Liver (tissue), 8 donors: ENCODE measurements at regions not wholly inside any gene's neighbourhood (a gene's known extent, or its start where the extent isn't known, plus 50 kb on each side); places are given as distances from the start of the nearest gene placed in this dataset.

Experiments used
- DNase-seq: peaks from one replicate; pipeline ENCODE4 v3.0.0-alpha.2; 2017; ENCODE audit warnings: low spot score
- H3K27ac ChIP-seq, 2 donors: one replicate each; pipeline ENCODE4 v1.7.0; 2013; ENCODE audit warnings: inconsistent platforms in 2 of 2, low read length in 2 of 2, control low read depth in 1 of 2, low read depth in 1 of 2, mild to moderate bottlenecking in 1 of 2
- H3K27me3 ChIP-seq, 4 donors: one replicate each; pipeline versions ENCODE4 v1.6.1 to v1.7.0; 2013; ENCODE audit warnings: low read length in 3 of 4, inconsistent platforms in 1 of 4, mild to moderate bottlenecking in 1 of 4, moderate library complexity in 1 of 4; ENCODE audit not compliant: control insufficient read depth in 4 of 4, insufficient read depth in 4 of 4
- H3K36me3 ChIP-seq, 4 donors: one replicate each; pipeline versions ENCODE4 v1.6.1 to v1.7.0; 2013; ENCODE audit warnings: low read length in 3 of 4, mild to moderate bottlenecking in 3 of 4, low read depth in 1 of 4, moderate library complexity in 1 of 4; ENCODE audit not compliant: control insufficient read depth in 4 of 4, insufficient read depth in 3 of 4
- H3K4me1 ChIP-seq, 4 donors: one replicate each; pipeline versions ENCODE4 v1.6.1 to v1.7.0; 2013; ENCODE audit warnings: low read length in 3 of 4, mild to moderate bottlenecking in 3 of 4, moderate library complexity in 1 of 4; ENCODE audit not compliant: control insufficient read depth in 4 of 4, insufficient read depth in 4 of 4
- H3K4me3 ChIP-seq, 3 donors: one replicate each; pipeline versions ENCODE4 v1.6.1 to v1.7.0; 2013; ENCODE audit warnings: low read length in 3 of 3, control low read depth in 1 of 3, low read depth in 1 of 3, mild to moderate bottlenecking in 1 of 3
- H3K9ac ChIP-seq, 2 donors: one replicate each; pipeline ENCODE4 v1.7.0; 2013; ENCODE audit warnings: low read length in 2 of 2, mild to moderate bottlenecking in 2 of 2, moderate library complexity in 2 of 2, control low read depth in 1 of 2, low read depth in 1 of 2
- H3K9me3 ChIP-seq, 4 donors: one replicate each; pipeline versions ENCODE4 v1.6.1 to v1.7.0; 2013; ENCODE audit warnings: low read length in 3 of 4; ENCODE audit not compliant: control insufficient read depth in 4 of 4
- CTCF ChIP-seq: fragments of 150-350 bp; IDR thresholded peaks from 2 replicates; pipeline ENCODE4 v1.5.1; 2017; ENCODE audit warnings: improper control_type of control experiment, low read depth, low read length; ENCODE audit not compliant: missing input control
- EGR1 ChIP-seq, 2 donors: IDR thresholded peaks; 2 replicates each; pipeline ENCODE4 v1.6.1; 2016 to 2018; ENCODE audit warnings: antibody characterized with exemption in 2 of 2, low read depth in 2 of 2
- FOXA1 ChIP-seq: IDR thresholded peaks from 2 replicates; pipeline ENCODE4 v1.6.1; 2016; ENCODE audit warnings: antibody characterized with exemption
- FOXA2 ChIP-seq: IDR thresholded peaks from 2 replicates; pipeline ENCODE4 v1.6.1; 2016; ENCODE audit warnings: antibody characterized with exemption
- GABPA ChIP-seq, 2 donors: IDR thresholded peaks in 1 of 2; conservative IDR thresholded peaks in 1 of 2; 2 replicates each; pipeline ENCODE4 v1.6.1; 2016; ENCODE audit warnings: antibody characterized with exemption in 2 of 2, mild to moderate bottlenecking in 1 of 2, moderate library complexity in 1 of 2
- HNF4A ChIP-seq, 2 donors: conservative IDR thresholded peaks; 2 replicates each; pipeline ENCODE4 v1.6.1; 2016; ENCODE audit warnings: antibody characterized with exemption in 2 of 2, mild to moderate bottlenecking in 2 of 2
- HNF4G ChIP-seq: IDR thresholded peaks from 2 replicates; pipeline ENCODE4 v1.6.1; 2016; ENCODE audit warnings: antibody characterized with exemption
- JUND ChIP-seq, 2 donors: IDR thresholded peaks; 2 replicates each; pipeline ENCODE4 v1.6.1; 2016; ENCODE audit warnings: antibody characterized with exemption in 2 of 2
- NR2F2 ChIP-seq: IDR thresholded peaks from 2 replicates; pipeline ENCODE4 v1.6.1; 2016; ENCODE audit warnings: antibody characterized with exemption
- RAD21 ChIP-seq, 2 donors: IDR thresholded peaks; 2 replicates each; pipeline ENCODE4 v1.6.1; 2016; ENCODE audit warnings: antibody characterized with exemption in 2 of 2, mild to moderate bottlenecking in 2 of 2
- RXRA ChIP-seq, 2 donors: IDR thresholded peaks; 2 replicates each; pipeline ENCODE4 v1.6.1; 2017 to 2018; ENCODE audit warnings: antibody characterized with exemption in 2 of 2, mild to moderate bottlenecking in 1 of 2
- SP1 ChIP-seq: IDR thresholded peaks from 2 replicates; pipeline ENCODE4 v1.6.1; 2018; ENCODE audit warnings: antibody characterized with exemption, mild to moderate bottlenecking
- TAF1 ChIP-seq: conservative IDR thresholded peaks from 2 replicates; pipeline ENCODE4 v1.6.1; 2016; ENCODE audit warnings: antibody characterized with exemption, mild to moderate bottlenecking
- WGBS: extraction: QIAGEN DNeasy Blood & Tissue Kit; methylation state at CpG from one replicate; pipeline ENCODE4 v1.1.7; 2013; 5-methylcytosine and 5-hydroxymethylcytosine counted together
- TF ChIP-seq, protein P1 (sequence below): IDR thresholded peaks from 2 replicates; pipeline ENCODE4 v1.6.1; 2016; ENCODE audit warnings: antibody characterized with exemption
- TF ChIP-seq, protein P2 (sequence below): IDR thresholded peaks from 2 replicates; pipeline ENCODE4 v1.6.1; 2016; ENCODE audit warnings: antibody characterized with exemption, mild to moderate bottlenecking
- TF ChIP-seq, protein P3 (sequence below): IDR thresholded peaks from 2 replicates; pipeline ENCODE4 v1.6.1; 2016; ENCODE audit warnings: antibody characterized with exemption
- TF ChIP-seq, protein P4 (sequence below): IDR thresholded peaks from 2 replicates; pipeline ENCODE4 v1.6.1; 2016; ENCODE audit warnings: antibody characterized with exemption
- donor health status: healthy.
- donor health status: healthy.
- donor health status: healthy.
- donor health status: healthy.
- donor health status: healthy.

DNA sequence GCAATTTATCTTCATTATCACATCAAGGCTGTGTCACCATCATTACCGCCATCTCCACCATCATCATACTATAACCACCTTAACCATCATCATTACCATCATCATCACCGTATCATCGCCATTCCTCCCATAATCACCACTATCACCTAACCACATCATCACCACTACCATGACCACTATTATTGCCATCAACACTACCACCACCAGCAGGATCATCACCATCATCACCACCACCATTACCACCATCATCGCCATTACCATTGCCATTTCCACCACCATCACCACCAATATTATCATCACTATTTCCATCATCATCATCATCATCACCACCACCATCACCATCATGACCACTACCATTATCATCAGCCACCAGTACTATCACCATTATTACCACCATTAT lies 314.4 kb downstream of the CYP26B1 start (continued):
- no peak for TF ChIP-seq CTCF

GRCh38 chr2:71832844-71833243 lies 314.8 kb downstream of the CYP26B1 start:
- Histone ChIP-seq H3K27me3 (no peaks in the 10 kb centered on the region), H3K9ac (no peak overlapping the region), H3K27ac (no peak overlapping the region), H3K4me3 (no peak overlapping the region), H3K9me3 (no peaks in the 10 kb centered on the region), H3K36me3 (no peaks in the 10 kb centered on the region), H3K4me1 (no peaks in the 10 kb centered on the region)
- TF ChIP-seq HNF4G, result no peak
- TF ChIP-seq, protein P1, sequence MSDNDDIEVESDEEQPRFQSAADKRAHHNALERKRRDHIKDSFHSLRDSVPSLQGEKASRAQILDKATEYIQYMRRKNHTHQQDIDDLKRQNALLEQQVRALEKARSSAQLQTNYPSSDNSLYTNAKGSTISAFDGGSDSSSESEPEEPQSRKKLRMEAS, result no peak
- no peak for TF ChIP-seq RXRA (IDR thresholded peaks at IDR 0.05)
- TF ChIP-seq FOXA2, result no peak
- no peak for TF ChIP-seq JUND (IDR thresholded peaks at IDR 0.05)
- no peak for TF ChIP-seq EGR1 (IDR thresholded peaks at IDR 0.05; ENCODE audit: low read depth in 2 of 2)
- TF ChIP-seq TAF1, result no peak
- WGBS, result 95% methylated on average over 4 of the region's 4 CpGs
- no peak for DNase-seq

- Histone ChIP-seq H3K36me3 (no peaks in the 10 kb centered on the region), H3K9me3 (no peaks in the 10 kb centered on the region), H3K4me3 (no peak overlapping the region), H3K27me3 (no peaks in the 10 kb centered on the region), H3K27ac (no peak overlapping the region), H3K9ac (no peak overlapping the region), H3K4me1 (no peaks in the 10 kb centered on the region)
- TF ChIP-seq HNF4A (conservative IDR thresholded peaks at IDR 0.05), result no peak
- TF ChIP-seq GABPA (IDR thresholded peaks at IDR 0.05 in 1 of 2, conservative IDR thresholded peaks at IDR 0.05 in 1 of 2), result no peak
- no peak for TF ChIP-seq EGR1 (IDR thresholded peaks at IDR 0.05; ENCODE audit: low read depth in 2 of 2)
- no peak for DNase-seq
- WGBS, result 82% methylated on average over 1 of the region's 1 CpG
Observed at GRCh38 chr2:71832388-71832787, 315.3 kb downstream of the CYP26B1 start.

DNA sequence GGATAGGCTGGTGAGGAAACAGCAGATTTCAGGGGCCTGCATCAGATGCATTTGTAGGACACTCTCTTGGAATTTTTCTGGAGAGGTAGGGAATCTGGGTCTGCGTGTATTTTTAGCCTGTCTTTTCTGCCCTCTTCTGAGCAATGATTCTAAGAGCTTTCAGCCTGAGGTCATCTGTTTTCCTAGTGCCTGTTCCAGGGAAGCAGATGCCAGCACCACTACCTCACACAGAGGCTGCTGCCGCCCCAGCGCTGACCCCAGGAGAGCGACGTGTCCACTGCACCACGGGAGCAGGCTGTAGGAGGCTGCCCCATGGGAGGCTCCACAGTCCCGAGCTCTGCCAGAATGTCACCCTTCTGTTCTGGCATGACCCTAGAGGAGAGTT lies 316.5 kb downstream of the CYP26B1 start:
- no peak overlapping the region for H3K9ac ChIP-seq
- H3K4me1 ChIP-seq, result peaks cover 0 to 10% (median 4%) of the 10 kb centered on the region in 4 donors
- H3K36me3 ChIP-seq, result no peaks in the 10 kb centered on the region
- no peaks in the 10 kb centered on the region for H3K27me3 ChIP-seq
- 71% methylated on average over 7 of the region's 7 CpGs for WGBS
- no peak for DNase-seq
- H3K9me3 ChIP-seq, result no peaks in the 10 kb centered on the region
- H3K27ac ChIP-seq, result no peak overlapping the region
- no peak overlapping the region for H3K4me3 ChIP-seq
- TF ChIP-seq, protein P2, sequence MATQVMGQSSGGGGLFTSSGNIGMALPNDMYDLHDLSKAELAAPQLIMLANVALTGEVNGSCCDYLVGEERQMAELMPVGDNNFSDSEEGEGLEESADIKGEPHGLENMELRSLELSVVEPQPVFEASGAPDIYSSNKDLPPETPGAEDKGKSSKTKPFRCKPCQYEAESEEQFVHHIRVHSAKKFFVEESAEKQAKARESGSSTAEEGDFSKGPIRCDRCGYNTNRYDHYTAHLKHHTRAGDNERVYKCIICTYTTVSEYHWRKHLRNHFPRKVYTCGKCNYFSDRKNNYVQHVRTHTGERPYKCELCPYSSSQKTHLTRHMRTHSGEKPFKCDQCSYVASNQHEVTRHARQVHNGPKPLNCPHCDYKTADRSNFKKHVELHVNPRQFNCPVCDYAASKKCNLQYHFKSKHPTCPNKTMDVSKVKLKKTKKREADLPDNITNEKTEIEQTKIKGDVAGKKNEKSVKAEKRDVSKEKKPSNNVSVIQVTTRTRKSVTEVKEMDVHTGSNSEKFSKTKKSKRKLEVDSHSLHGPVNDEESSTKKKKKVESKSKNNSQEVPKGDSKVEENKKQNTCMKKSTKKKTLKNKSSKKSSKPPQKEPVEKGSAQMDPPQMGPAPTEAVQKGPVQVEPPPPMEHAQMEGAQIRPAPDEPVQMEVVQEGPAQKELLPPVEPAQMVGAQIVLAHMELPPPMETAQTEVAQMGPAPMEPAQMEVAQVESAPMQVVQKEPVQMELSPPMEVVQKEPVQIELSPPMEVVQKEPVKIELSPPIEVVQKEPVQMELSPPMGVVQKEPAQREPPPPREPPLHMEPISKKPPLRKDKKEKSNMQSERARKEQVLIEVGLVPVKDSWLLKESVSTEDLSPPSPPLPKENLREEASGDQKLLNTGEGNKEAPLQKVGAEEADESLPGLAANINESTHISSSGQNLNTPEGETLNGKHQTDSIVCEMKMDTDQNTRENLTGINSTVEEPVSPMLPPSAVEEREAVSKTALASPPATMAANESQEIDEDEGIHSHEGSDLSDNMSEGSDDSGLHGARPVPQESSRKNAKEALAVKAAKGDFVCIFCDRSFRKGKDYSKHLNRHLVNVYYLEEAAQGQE, result no peak
- no peak for TF ChIP-seq FOXA2
- no peak for TF ChIP-seq NR2F2
- no peak for TF ChIP-seq RXRA (IDR thresholded peaks at IDR 0.05)
- TF ChIP-seq CTCF, result no peak
- TF ChIP-seq, protein P3, sequence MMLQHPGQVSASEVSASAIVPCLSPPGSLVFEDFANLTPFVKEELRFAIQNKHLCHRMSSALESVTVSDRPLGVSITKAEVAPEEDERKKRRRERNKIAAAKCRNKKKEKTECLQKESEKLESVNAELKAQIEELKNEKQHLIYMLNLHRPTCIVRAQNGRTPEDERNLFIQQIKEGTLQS, result no peak
- TF ChIP-seq HNF4A (conservative IDR thresholded peaks at IDR 0.05), result no peak
- no peak for TF ChIP-seq EGR1 (IDR thresholded peaks at IDR 0.05; ENCODE audit: low read depth in 2 of 2)
- TF ChIP-seq, protein P4, sequence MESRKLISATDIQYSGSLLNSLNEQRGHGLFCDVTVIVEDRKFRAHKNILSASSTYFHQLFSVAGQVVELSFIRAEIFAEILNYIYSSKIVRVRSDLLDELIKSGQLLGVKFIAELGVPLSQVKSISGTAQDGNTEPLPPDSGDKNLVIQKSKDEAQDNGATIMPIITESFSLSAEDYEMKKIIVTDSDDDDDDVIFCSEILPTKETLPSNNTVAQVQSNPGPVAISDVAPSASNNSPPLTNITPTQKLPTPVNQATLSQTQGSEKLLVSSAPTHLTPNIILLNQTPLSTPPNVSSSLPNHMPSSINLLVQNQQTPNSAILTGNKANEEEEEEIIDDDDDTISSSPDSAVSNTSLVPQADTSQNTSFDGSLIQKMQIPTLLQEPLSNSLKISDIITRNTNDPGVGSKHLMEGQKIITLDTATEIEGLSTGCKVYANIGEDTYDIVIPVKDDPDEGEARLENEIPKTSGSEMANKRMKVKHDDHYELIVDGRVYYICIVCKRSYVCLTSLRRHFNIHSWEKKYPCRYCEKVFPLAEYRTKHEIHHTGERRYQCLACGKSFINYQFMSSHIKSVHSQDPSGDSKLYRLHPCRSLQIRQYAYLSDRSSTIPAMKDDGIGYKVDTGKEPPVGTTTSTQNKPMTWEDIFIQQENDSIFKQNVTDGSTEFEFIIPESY, result no peak
- no peak for TF ChIP-seq HNF4G
- TF ChIP-seq FOXA1, result no peak
- TF ChIP-seq SP1, result no peak
- no peak for TF ChIP-seq JUND (IDR thresholded peaks at IDR 0.05)
- TF ChIP-seq RAD21 (IDR thresholded peaks at IDR 0.05), result no peak
